Mesendoderm (in vitro differentiated cells): ENCODE measurements at regions not wholly inside any gene's neighbourhood (a gene's known extent, or its start where the extent isn't known, plus 50 kb on each side); places are given as distances from the start of the nearest gene placed in this dataset.

Experiments
- DNase-seq: peaks from one replicate; pipeline ENCODE4 v3.0.0; 2013
- H2AK5ac ChIP-seq: 2 replicates; pipeline ENCODE4 v1.6.1; 2013; ENCODE audit warnings: low read length, inconsistent platforms
- H2BK120ac ChIP-seq: 2 replicates; pipeline ENCODE4 v1.6.1; 2013; ENCODE audit warnings: low read depth, mild to moderate bottlenecking, low read length, moderate library complexity, mixed read lengths
- H2BK15ac ChIP-seq: replicated peaks from 2 replicates; pipeline ENCODE4 v1.6.1; 2013; ENCODE audit warnings: low read depth, mild to moderate bottlenecking, moderate library complexity
- H2BK5ac ChIP-seq: 2 replicates; pipeline ENCODE4 v1.6.1; 2013; ENCODE audit warnings: low read length, inconsistent platforms
- H3K18ac ChIP-seq: 2 replicates; pipeline ENCODE4 v1.6.1; 2013; ENCODE audit warnings: mild to moderate bottlenecking, low read length, mixed read lengths
- H3K23ac ChIP-seq: one replicate; pipeline ENCODE4 v1.6.1; 2013; ENCODE audit warnings: low read length
- H3K27ac ChIP-seq: 2 replicates; pipeline ENCODE4 v1.5.1; 2013; ENCODE audit warnings: low read depth, mild to moderate bottlenecking, inconsistent platforms, low read length, moderate library complexity
- H3K27me3 ChIP-seq: 2 replicates; pipeline ENCODE4 v1.6.1; 2013; ENCODE audit warnings: low read length, control low read depth, mild to moderate bottlenecking, inconsistent platforms; ENCODE audit not compliant: insufficient read depth, poor library complexity
- H3K36me3 ChIP-seq: 2 replicates; pipeline ENCODE4 v1.6.1; 2013; ENCODE audit warnings: low read length, inconsistent platforms; ENCODE audit not compliant: control insufficient read depth, insufficient read depth
- H3K4ac ChIP-seq: one replicate; pipeline ENCODE4 v1.6.1; 2013; ENCODE audit warnings: low read depth, mild to moderate bottlenecking, low read length, moderate library complexity
- H3K4me1 ChIP-seq: 2 replicates; pipeline ENCODE4 v1.6.1; 2013; ENCODE audit warnings: low read depth, low read length, inconsistent platforms; ENCODE audit not compliant: control insufficient read depth
- H3K4me2 ChIP-seq: 2 replicates; pipeline ENCODE4 v1.6.1; 2013; ENCODE audit warnings: low read length
- H3K4me3 ChIP-seq: 2 replicates; pipeline ENCODE4 v1.5.1; 2013; ENCODE audit warnings: mild to moderate bottlenecking, low read length
- H3K56ac ChIP-seq: one replicate; pipeline ENCODE4 v1.6.1; 2013; ENCODE audit warnings: low read length
- H3K79me1 ChIP-seq: 2 replicates; pipeline ENCODE4 v1.6.1; 2013; ENCODE audit warnings: low read length, inconsistent platforms
- H3K79me2 ChIP-seq: 2 replicates; pipeline ENCODE4 v1.6.1; 2013; ENCODE audit warnings: mild to moderate bottlenecking, low read length; ENCODE audit not compliant: control insufficient read depth, insufficient read depth
- H3K9ac ChIP-seq: 2 replicates; pipeline ENCODE4 v1.6.1; 2013; ENCODE audit warnings: low read length, inconsistent platforms
- H4K5ac ChIP-seq: one replicate; pipeline ENCODE4 v1.6.1; 2013; ENCODE audit warnings: low read length
- H4K8ac ChIP-seq: one replicate; pipeline ENCODE4 v1.6.1; 2013; ENCODE audit warnings: low read depth, mild to moderate bottlenecking, control low read depth, low read length, moderate library complexity
- WGBS: extraction: QIAGEN DNeasy Blood & Tissue Kit; methylation state at CpG from one replicate; pipeline ENCODE4 v1.1.7; 2013; ENCODE audit warnings: low lambda C conversion rate, missing lambda C conversion rate; ENCODE audit not compliant: insufficient coverage; ENCODE audit errors: extremely low coverage; 5-methylcytosine and 5-hydroxymethylcytosine counted together

DNA sequence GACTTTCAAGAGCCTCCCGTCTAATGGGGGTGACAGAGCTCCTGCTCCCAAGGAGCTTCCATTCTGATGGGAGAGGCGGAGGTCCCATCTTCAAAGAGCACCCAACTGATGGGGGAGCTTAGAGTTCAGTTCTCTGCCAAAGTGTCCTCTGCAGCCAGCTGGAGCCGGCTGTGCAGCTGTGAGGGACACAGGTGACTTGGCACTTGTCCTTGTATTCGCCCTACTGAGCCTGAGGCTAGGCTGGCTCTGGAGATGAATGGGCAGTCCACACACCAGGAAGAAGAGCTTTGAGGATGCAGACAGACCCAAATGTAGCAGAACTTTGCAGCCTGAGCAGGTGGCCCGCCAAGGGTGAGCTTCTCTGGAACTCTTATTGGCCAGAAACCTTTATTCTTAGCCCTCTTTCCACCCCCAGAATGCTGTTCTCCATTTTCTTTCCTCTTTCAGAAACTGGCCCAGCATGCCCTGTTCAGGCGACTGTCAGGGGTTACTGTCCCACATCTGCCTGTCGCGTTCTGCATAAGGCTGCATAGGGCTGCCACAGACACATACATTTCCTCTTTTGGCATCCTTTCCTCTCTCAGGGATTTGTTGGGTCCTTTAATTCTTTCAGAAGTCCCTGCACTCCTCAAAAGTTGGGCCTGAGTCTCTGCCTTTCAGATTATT, 108.7 kb upstream of the LRFN2 start:
- no peak overlapping the region for H4K5ac ChIP-seq
- H3K56ac ChIP-seq: no peak overlapping the region
- H4K8ac ChIP-seq: no peak overlapping the region
- no CpG with 5 or more reads among the region's 8 CpGs for WGBS
- no peaks in the 10 kb centered on the region for H3K79me2 ChIP-seq
- H3K4me1 ChIP-seq: peaks cover 2% of the 10 kb centered on the region
- no peak for DNase-seq
- H2BK120ac ChIP-seq: no peak overlapping the region
- no peak overlapping the region for H2BK5ac ChIP-seq
- H3K36me3 ChIP-seq: no peaks in the 10 kb centered on the region
- no peak overlapping the region for H2BK15ac ChIP-seq
- no peak overlapping the region for H3K27ac ChIP-seq
- H3K4me3 ChIP-seq: no peak overlapping the region
- H3K4ac ChIP-seq: no peak overlapping the region
- H3K4me2 ChIP-seq: no peak overlapping the region
- H3K79me1 ChIP-seq: no peaks in the 10 kb centered on the region
- H3K23ac ChIP-seq: no peak overlapping the region
- H3K18ac ChIP-seq: no peak overlapping the region
- H3K9ac ChIP-seq: no peak overlapping the region
- H2AK5ac ChIP-seq: no peak overlapping the region
- no peaks in the 10 kb centered on the region for H3K27me3 ChIP-seq

DNA sequence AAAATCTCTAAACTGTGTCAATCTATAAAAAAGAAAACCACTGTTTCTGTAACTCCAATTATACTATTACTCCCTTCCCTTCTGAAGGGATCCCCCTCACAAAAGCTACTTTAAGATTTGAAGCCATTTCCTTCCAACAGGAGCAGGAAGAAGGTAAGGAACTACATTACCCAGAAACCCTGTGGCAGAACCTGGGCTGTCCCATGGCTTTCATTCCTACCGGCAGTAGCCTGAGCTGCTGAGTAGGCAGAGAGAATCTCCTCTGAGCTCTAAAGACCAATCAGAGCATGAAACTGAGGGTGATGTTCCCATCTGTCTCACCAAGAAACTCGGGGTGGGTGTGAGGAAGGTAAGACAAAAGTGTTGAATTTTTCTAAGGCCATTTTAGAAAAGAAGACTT, 108.0 kb upstream of the LRFN2 start:
- Histone ChIP-seq H3K4ac (no peak overlapping the region), H2AK5ac (no peak overlapping the region), H3K79me1 (no peaks in the 10 kb centered on the region), H3K9ac (no peak overlapping the region), H3K36me3 (no peaks in the 10 kb centered on the region), H3K27me3 (no peaks in the 10 kb centered on the region), H3K27ac (no peak overlapping the region), H2BK5ac (no peak overlapping the region), H4K5ac (no peak overlapping the region), H2BK15ac (no peak overlapping the region), H3K79me2 (no peaks in the 10 kb centered on the region), H3K4me1 (peaks cover 2% of the 10 kb centered on the region), H3K4me2 (no peak overlapping the region), H3K23ac (no peak overlapping the region), H3K18ac (no peak overlapping the region), H3K4me3 (no peak overlapping the region), H2BK120ac (no peak overlapping the region), H4K8ac (no peak overlapping the region), H3K56ac (no peak overlapping the region)
- WGBS: no CpG with 5 or more reads among the region's 2 CpGs
- peak; percentile 64 for DNase-seq

DNA sequence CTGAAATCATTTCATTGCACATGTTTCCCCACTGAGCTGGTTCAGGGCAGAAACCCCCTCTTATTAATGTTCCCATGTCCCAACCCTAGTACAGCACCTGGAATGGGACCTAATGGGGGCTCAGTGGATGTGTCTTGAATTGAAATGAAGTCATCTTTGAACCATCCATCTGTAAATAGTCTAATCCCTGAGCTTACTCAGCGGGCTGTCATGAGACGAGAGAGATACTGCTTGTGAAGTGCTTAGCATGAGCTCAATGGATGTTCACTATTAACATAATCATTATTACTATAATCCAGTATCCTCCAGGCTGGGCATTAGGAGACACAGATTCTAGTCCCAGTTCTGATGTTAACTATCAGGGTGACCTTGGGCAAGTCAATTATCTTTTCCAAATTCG, 106.6 kb upstream of the LRFN2 start:
- H3K79me2 ChIP-seq: no peaks in the 10 kb centered on the region
- H3K4ac ChIP-seq: no peak overlapping the region
- H2BK5ac ChIP-seq: no peak overlapping the region
- no peak overlapping the region for H4K8ac ChIP-seq
- no peak overlapping the region for H3K18ac ChIP-seq
- no peak overlapping the region for H3K56ac ChIP-seq
- no peak overlapping the region for H2BK15ac ChIP-seq
- no peak overlapping the region for H4K5ac ChIP-seq
- H3K27me3 ChIP-seq: no peaks in the 10 kb centered on the region
- H3K23ac ChIP-seq: no peak overlapping the region
- no peak overlapping the region for H3K4me2 ChIP-seq
- no peaks in the 10 kb centered on the region for H3K79me1 ChIP-seq
- H3K4me3 ChIP-seq: no peak overlapping the region
- H3K4me1 ChIP-seq: no peaks in the 10 kb centered on the region
- H3K27ac ChIP-seq: no peak overlapping the region
- no peaks in the 10 kb centered on the region for H3K36me3 ChIP-seq
- H2AK5ac ChIP-seq: no peak overlapping the region
- no peak overlapping the region for H2BK120ac ChIP-seq
- DNase-seq: no peak
- H3K9ac ChIP-seq: no peak overlapping the region
- 100% methylated on average over 1 of the region's 3 CpGs for WGBS

DNA sequence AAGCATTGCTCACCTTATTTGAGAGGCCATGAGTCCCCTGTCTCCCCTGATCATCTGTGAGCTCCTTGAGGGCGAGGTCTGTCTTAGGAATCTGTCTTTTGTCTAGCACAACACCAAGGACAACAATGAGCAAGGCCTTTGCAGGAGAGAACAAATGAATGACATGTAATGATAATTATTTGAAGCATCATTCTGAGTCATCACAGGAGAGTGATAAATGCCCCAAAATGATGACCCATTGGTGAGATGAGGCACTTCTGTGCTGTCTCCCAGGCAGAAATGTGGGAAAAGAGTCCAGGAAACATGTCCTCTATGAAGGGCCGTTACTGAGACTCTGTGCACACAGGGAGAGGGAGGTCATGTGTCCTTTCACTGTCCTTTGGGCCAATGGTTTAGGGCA, 105.2 kb upstream of the LRFN2 start:
- no peak overlapping the region for H4K8ac ChIP-seq
- H3K4me2 ChIP-seq: no peak overlapping the region
- no peak overlapping the region for H3K23ac ChIP-seq
- no peak overlapping the region for H3K18ac ChIP-seq
- H3K4me3 ChIP-seq: no peak overlapping the region
- no peak overlapping the region for H2BK5ac ChIP-seq
- H3K79me2 ChIP-seq: no peaks in the 10 kb centered on the region
- H3K4ac ChIP-seq: no peak overlapping the region
- DNase-seq: no peak
- H3K9ac ChIP-seq: no peak overlapping the region
- no peaks in the 10 kb centered on the region for H3K36me3 ChIP-seq
- H4K5ac ChIP-seq: no peak overlapping the region
- no peak overlapping the region for H3K56ac ChIP-seq
- no peak overlapping the region for H2BK120ac ChIP-seq
- H2BK15ac ChIP-seq: no peak overlapping the region
- no peak overlapping the region for H3K27ac ChIP-seq
- H3K27me3 ChIP-seq: no peaks in the 10 kb centered on the region
- H3K79me1 ChIP-seq: no peaks in the 10 kb centered on the region
- H2AK5ac ChIP-seq: no peak overlapping the region
- WGBS: no CpG with 5 or more reads among the region's 2 CpGs
- H3K4me1 ChIP-seq: no peaks in the 10 kb centered on the region

DNA sequence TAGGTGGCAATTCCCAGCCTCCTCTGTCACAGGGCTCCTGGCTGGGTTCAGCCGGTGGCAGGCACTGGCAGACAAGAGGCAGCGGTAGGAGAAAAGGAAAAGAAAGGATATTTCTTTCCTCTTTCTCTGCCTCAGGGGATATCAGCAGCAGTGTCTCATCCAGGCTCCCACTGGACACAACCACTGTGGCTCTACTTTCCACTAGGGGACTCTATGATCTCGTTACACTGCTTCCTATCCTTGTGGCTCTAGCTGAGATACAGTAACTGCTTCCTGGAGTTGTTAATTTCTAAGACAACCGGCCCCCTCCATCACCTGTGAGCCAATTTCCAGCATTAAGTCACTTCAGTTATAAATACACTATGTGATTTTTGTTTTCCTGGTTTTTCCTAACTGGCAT, 102.0 kb upstream of the LRFN2 start:
- H3K4me1 ChIP-seq: no peaks in the 10 kb centered on the region
- WGBS: no CpG with 5 or more reads among the region's 4 CpGs
- no peaks in the 10 kb centered on the region for H3K79me1 ChIP-seq
- no peak overlapping the region for H3K23ac ChIP-seq
- DNase-seq: no peak
- H3K27ac ChIP-seq: no peak overlapping the region
- H4K8ac ChIP-seq: no peak overlapping the region
- H3K4me3 ChIP-seq: no peak overlapping the region
- no peaks in the 10 kb centered on the region for H3K27me3 ChIP-seq
- no peak overlapping the region for H4K5ac ChIP-seq
- no peak overlapping the region for H2BK15ac ChIP-seq
- no peak overlapping the region for H2BK5ac ChIP-seq
- H3K56ac ChIP-seq: no peak overlapping the region
- no peaks in the 10 kb centered on the region for H3K79me2 ChIP-seq
- no peak overlapping the region for H3K9ac ChIP-seq
- no peak overlapping the region for H3K18ac ChIP-seq
- H3K36me3 ChIP-seq: no peaks in the 10 kb centered on the region
- H2AK5ac ChIP-seq: no peak overlapping the region
- H3K4me2 ChIP-seq: no peak overlapping the region
- no peak overlapping the region for H2BK120ac ChIP-seq
- H3K4ac ChIP-seq: no peak overlapping the region

DNA sequence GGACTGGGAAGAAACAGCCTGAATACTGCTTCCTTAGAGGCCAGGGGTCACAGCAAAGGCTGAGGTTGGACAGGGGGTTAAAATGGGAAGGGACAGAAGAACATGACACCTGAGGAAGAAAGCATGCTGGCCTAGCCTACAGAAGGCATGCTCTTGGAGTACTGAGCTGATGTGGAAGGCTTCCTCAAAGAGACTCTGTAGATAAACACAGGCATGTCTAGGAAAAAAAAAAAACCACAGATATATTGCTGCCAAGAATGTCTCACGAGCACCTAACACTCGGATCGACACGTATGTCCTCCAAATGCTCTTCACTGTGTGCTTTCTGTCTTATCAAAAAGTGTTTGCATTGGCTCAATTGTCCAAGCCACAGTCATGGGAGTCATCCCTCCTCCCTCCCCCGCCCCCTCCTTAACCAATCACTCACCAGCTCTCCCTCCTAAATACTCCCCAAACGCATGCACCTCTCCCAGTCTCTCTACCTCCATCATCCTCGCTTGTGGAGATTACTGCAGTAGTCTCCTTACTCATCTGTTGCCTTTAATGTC, 101.1 kb upstream of the LRFN2 start:
- Histone ChIP-seq H3K79me2 (no peaks in the 10 kb centered on the region), H3K79me1 (no peaks in the 10 kb centered on the region), H3K36me3 (no peaks in the 10 kb centered on the region), H4K8ac (no peak overlapping the region), H3K18ac (no peak overlapping the region), H2BK15ac (no peak overlapping the region), H3K23ac (no peak overlapping the region), H3K4ac (no peak overlapping the region), H4K5ac (no peak overlapping the region), H2BK5ac (no peak overlapping the region), H2AK5ac (no peak overlapping the region), H3K56ac (no peak overlapping the region), H2BK120ac (no peak overlapping the region), H3K4me2 (no peak overlapping the region), H3K4me3 (no peak overlapping the region), H3K9ac (no peak overlapping the region), H3K27ac (no peak overlapping the region), H3K27me3 (no peaks in the 10 kb centered on the region), H3K4me1 (no peaks in the 10 kb centered on the region)
- no peak for DNase-seq
- WGBS: no CpG with 5 or more reads among the region's 7 CpGs
